GM19043 (cell line): ENCODE measurements at regions not wholly inside any gene's neighbourhood (a gene's known extent, or its start where the extent isn't known, plus 50 kb on each side); places are given as distances from the start of the nearest gene placed in this dataset.

ENCODE experiments used
- ATAC-seq: cut with Tn5 transposase; IDR thresholded peaks from one replicate; pipeline ENCODE4 v1.9.1; 2021; ENCODE audit warnings: low read depth; ENCODE audit not compliant: unreplicated experiment

- ATAC-seq = no peak
Measured at GRCh38 chr2:217330647-217331046, 470.8 kb upstream of the TNP1 start.

GRCh38 chr2:217329023-217329431 lies 469.2 kb upstream of the TNP1 start:
- ATAC-seq = no peak

DNA sequence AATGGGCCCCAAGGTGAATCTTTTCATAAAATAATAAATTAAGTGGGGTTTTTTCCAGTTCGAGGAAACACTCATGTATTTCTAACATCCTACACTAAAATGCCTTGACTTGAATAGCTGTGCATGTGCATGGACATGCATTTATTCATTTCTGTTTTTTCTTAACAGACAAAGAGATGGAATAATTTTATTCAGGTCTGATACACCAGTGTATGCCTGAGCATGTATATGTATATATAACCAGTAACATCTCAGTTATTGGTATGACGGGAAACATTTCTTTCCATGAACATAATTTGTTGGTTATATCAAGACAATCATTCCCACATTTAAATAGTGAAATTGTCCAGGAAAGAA lies 468.7 kb upstream of the TNP1 start:
- no peak for ATAC-seq

DNA sequence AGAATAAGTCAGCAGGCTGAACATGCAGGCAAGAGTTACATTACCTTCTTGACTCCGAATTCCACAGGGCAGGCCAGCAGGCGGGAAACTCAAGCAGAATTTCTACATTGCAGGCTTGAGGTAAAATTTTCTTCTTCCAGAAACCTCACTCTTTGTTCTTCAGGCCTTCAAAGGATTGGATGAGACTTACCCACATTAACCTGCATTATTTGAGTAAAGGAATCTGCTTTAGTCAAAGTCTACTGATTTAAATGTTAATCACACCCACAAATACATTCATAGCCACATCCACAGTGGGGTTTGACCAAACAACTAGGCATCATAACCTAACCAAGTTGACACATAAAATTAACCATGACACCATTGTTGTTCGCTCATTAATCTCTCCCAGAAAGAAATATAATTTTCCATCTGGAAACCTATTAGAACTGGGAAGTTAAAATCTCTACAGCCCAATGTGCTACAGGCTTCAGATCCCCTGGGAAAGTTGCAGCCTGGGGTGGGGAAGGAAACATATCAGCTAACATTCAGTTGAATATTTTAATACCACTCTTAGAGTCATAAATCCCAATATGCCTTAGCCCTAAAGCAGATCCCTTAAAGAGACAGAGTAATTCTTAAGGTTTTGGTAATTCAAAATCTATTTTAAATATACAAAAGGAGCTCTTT lies 468.2 kb upstream of the TNP1 start:
- ATAC-seq = no peak

- no peak for ATAC-seq
Measured at GRCh38 chr2:217326238-217327022, 466.6 kb upstream of the TNP1 start.

DNA sequence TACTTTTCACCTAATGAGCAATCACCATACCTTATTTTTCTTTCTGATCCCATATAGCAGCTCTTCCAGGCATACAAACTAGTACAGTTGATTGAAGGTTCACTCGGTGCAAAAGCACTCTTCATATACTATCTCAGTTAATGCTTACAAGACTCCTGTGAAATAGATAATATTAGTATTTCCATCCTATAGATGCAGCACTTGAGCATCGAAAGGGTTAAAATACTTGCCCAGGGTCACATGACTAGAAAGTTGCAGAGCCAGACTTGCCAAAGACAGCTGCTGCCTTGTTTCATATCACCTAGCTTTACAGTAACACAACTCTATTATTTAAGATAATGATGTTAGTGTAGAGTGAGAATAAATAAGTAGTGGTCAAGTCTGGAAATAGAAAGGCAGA lies 466.0 kb upstream of the TNP1 start:
- no peak for ATAC-seq

- ATAC-seq = no peak
Measured at GRCh38 chr2:217325251-217325650, 465.4 kb upstream of the TNP1 start.

DNA sequence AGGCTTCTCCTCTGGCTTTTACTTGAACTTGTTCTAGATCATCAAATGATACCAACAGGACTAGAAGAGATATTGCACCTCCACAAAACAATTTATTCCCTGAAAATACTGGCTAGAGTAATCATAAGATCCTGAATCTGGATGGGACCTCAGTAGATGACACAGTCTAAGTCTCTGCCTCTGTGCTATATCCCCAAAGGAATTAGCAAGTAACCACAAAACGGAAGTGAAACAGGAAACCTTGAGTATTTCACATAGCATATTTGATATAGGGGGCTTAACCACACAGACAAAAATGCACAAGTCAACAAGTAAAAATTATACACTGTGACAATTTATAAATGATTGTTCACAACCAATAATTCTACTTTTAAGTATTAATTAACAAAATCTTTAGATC lies 456.9 kb upstream of the TNP1 start:
- ATAC-seq = peak; percentile 91

- no peak for ATAC-seq
Measured at GRCh38 chr2:217314021-217314460, 454.2 kb upstream of the TNP1 start.

GRCh38 chr2:217313386-217313785 lies 453.5 kb upstream of the TNP1 start:
- no peak for ATAC-seq

DNA sequence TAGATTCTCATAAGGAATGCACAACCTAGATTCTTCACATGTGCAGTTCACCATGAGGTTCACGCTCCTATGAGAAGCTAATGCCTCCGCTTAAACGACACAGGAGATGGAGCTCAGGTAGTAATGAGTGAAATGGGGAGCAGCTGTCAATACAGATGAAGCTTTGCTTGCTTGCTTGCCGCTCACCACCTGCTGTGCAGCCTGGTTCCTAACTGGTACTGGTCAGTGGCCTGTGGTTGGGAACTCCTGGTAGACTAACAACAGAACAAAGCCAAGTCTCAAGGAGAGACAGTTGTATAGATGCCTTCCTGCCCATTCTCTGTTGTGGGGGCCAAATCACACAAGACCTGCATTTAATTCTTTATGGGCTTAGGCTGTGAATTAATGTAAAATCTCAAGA lies 449.2 kb upstream of the TNP1 start:
- no peak for ATAC-seq

GRCh38 chr2:217307023-217307422 lies 447.2 kb upstream of the TNP1 start:
- ATAC-seq = no peak

GRCh38 chr2:217305882-217306281 lies 446.0 kb upstream of the TNP1 start:
- no peak for ATAC-seq

DNA sequence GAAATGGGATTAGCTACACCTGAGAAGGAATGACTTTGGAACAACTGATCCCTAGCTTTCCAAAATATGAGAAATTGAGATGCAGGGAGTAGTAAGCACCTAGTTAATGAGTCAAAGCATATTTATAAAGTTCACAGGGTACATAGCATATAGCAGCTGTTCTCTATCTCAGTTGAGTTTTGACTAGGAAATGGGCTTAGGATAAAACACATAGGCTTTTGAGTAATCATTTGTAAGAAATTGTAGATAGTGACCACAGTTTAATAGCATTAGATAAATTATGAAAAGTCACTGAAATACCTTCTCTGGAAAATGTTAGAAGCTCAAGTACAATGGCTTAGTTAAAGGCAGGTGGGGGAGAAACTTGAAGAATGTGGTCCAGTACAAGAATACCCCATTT lies 444.7 kb upstream of the TNP1 start:
- ATAC-seq = no peak

- ATAC-seq = no peak
Measured at GRCh38 chr2:217302856-217303255, 443.0 kb upstream of the TNP1 start.

DNA sequence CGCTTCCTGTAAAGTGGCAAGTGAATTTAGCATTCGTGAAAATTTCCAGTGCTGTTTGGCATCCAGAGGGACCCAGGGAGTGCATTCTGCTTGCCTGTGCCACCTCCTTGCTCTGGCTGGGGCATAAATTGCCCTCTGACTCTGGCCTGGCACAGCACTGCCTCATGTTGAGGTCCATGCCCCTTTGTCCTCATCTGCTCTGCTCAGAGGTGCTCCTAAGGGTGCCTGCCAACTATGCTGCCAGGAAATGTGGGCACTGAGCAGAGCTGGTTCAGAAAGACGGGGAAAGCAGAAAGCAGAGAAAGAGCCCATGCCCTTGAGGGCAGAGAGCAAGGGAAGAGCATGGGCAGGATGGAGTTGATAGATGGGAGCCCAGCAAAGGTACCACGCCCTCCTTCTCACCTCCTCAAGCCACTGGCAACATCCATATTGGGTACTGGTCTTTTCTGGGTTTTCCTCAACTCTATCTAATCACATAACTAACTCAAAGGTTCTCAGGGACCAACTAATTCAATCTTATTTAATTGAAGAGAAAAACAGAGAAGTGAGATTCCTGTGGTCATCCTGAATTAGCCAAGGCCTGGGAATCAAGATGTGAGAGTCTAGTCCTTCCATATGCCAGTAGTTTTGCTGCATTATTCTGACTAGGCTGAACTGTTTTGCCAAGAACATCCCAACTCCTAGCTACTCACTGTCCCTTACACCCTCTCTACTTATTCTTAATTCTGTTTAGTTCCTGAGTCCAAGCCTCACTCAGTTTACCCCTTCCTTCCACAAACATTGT lies 441.5 kb upstream of the TNP1 start:
- no peak for ATAC-seq

DNA sequence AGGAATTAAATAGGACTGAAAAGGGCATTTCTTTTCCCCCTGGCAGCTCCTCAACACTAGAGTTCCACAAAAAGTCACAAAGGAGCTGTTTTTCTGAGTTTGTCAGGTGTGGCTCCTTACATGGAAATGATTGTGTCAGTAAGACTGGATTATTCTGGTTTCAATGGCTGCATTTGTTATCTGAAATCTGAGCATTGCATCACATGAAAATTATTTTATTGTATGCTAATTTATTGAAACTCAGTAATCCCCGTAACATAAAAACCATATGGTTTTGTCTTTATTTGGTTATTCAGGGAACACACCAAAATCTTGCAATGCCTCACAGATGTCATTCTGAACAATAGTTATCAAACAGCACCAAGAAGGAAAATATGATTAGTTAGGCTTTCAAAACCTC lies 439.7 kb upstream of the TNP1 start:
- no peak for ATAC-seq

DNA sequence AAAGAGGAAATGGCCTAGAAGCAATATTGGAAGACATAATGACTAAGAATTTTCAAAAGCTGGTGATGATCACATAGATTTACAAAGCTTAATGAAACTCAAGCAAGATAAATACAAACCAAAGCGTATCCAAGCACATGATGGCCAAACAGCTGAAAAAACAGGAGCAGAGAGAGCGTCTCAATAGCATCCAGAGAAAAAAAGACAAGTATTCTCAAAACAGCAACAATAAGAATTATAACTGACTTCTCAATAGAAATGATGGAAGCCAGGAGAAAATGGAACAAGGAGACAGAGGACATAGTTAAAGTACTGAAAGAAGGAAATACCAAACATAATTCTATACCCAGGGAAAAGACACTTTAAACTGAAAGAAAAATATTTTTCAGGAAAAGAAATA lies 437.2 kb upstream of the TNP1 start:
- ATAC-seq = no peak

DNA sequence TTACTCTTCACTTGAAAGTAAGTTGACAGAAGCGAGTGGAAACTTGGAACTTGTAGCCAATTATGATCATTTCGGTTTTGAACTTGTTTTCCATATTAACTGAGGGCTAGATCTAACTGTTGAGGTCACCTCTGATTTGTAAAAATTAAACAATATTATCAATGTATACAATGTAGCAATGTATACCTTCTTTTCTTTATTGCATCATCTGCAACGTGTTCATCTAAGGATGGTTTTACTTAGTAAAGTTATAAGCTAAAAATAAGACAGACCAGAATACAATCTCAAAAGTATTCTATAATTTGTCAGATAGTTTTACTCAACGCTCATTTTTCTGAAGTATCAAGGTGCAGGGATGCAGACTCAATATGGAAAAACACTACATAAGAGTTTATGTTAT lies 435.0 kb upstream of the TNP1 start:
- ATAC-seq = no peak

GRCh38 chr2:217294211-217294610 lies 434.3 kb upstream of the TNP1 start:
- no peak for ATAC-seq

GRCh38 chr2:217293607-217294006 lies 433.7 kb upstream of the TNP1 start:
- ATAC-seq = no peak

- ATAC-seq = no peak
Measured at GRCh38 chr2:217293046-217293445, 433.2 kb upstream of the TNP1 start.
